Left ventricle myocardium inferior (tissue), 1 donor: ENCODE measurements at regions not wholly inside any gene's neighbourhood (a gene's known extent, or its start where the extent isn't known, plus 50 kb on each side); places are given as distances from the start of the nearest gene placed in this dataset.

Experiments used
- DNase-seq: peaks from one replicate; pipeline ENCODE4 v3.0.0-alpha.2; 2020
- H3K27ac ChIP-seq: fragments of 200-600 bp; replicated peaks from 2 replicates; pipeline ENCODE4 v1.8.0; 2021
- H3K27me3 ChIP-seq: fragments of 200-600 bp; 2 replicates; pipeline ENCODE4 v1.8.0; 2021; ENCODE audit warnings: low read depth
- H3K36me3 ChIP-seq: fragments of 200-600 bp; 2 replicates; pipeline ENCODE4 v1.8.0; 2021
- H3K4me1 ChIP-seq: fragments of 200-600 bp; 2 replicates; pipeline ENCODE4 v1.8.0; 2021
- H3K4me3 ChIP-seq: fragments of 200-600 bp; 2 replicates; pipeline ENCODE4 v1.8.0; 2021; ENCODE audit warnings: mild to moderate bottlenecking, moderate library complexity
- H3K9me3 ChIP-seq: fragments of 200-600 bp; replicated peaks from 2 replicates; pipeline ENCODE4 v1.8.0; 2021
- intact Hi-C: fragments of 100-400 bp; cut with micrococcal nuclease; formaldehyde crosslinking; loops from one replicate; pipeline ENCODE4 v1.11.0; 2022
- TF ChIP-seq, protein P1 (sequence below): fragments of 200-600 bp; IDR thresholded peaks from 2 replicates; pipeline ENCODE4 v1.8.0; 2021; ENCODE audit warnings: antibody characterized with exemption, mild to moderate bottlenecking, borderline replicate concordance
- donor health status: DM: no; HTN: yes; CAD: no; lungs with severe emphysema.

GRCh38 chr19:31578326-31578725 lies 229.1 kb upstream of the TSHZ3 start:
- no peak for DNase-seq
- Histone ChIP-seq H3K4me1 (no peaks in the 10 kb centered on the region), H3K27me3 (peaks cover 53% of the 10 kb centered on the region), H3K9me3 (no peaks in the 10 kb centered on the region), H3K27ac (no peak overlapping the region), H3K36me3 (no peaks in the 10 kb centered on the region), H3K4me3 (no peak overlapping the region)
- intact Hi-C loops: no loop called here
- TF ChIP-seq, protein P1, sequence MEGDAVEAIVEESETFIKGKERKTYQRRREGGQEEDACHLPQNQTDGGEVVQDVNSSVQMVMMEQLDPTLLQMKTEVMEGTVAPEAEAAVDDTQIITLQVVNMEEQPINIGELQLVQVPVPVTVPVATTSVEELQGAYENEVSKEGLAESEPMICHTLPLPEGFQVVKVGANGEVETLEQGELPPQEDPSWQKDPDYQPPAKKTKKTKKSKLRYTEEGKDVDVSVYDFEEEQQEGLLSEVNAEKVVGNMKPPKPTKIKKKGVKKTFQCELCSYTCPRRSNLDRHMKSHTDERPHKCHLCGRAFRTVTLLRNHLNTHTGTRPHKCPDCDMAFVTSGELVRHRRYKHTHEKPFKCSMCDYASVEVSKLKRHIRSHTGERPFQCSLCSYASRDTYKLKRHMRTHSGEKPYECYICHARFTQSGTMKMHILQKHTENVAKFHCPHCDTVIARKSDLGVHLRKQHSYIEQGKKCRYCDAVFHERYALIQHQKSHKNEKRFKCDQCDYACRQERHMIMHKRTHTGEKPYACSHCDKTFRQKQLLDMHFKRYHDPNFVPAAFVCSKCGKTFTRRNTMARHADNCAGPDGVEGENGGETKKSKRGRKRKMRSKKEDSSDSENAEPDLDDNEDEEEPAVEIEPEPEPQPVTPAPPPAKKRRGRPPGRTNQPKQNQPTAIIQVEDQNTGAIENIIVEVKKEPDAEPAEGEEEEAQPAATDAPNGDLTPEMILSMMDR: no peak

DNA sequence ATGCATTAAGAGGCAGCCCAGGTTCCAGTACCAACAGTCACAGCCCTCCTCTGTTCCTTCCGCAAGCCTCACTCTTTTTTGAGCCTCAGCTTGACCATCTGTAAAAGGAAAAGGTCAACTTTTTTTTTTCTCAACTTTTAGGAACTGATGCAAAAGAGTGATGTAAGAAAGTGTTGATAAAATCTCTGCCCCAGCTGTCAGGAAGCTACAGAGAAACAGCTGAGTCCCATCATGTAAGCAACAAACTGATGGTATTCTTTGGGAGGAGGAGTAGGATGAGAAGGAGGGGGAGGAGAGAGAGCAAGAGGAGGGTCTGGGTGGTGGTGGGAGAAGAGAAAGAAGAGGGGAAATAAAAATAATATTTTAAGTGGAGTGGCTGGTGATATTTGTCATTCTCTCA lies 233.9 kb upstream of the TSHZ3 start:
- Histone ChIP-seq H3K4me1 (no peaks in the 10 kb centered on the region), H3K36me3 (no peaks in the 10 kb centered on the region), H3K27me3 (peaks cover 41% of the 10 kb centered on the region), H3K9me3 (no peaks in the 10 kb centered on the region), H3K4me3 (no peak overlapping the region), H3K27ac (peak overlapping the region; percentile 21)
- no peak for DNase-seq
- TF ChIP-seq, protein P1: no peak
- intact Hi-C loops: no loop called here

DNA sequence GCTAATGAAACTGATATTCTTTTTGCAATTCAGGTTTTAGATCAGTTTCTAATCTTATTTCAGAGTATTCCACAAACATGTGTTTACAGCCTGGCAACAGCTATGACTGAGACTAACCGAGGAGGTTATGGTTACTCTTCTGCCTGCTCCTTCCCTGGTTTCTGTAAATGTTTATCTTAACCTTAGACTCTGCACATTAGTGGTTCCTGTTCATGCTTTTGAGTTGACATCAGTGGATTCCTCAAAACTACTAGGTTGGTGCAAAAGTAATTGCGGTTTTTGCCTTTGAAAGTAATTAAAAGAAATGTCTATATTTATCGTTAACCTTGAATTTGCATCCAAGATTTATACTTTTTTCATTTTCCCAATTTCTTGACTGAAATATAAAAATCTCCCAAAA lies 237.0 kb upstream of the TSHZ3 start:
- DNase-seq: no peak
- Histone ChIP-seq H3K27me3 (peaks cover 56% of the 10 kb centered on the region), H3K4me3 (no peak overlapping the region), H3K36me3 (no peaks in the 10 kb centered on the region), H3K4me1 (no peaks in the 10 kb centered on the region), H3K27ac (no peak overlapping the region), H3K9me3 (no peaks in the 10 kb centered on the region)
- TF ChIP-seq, protein P1: no peak
- intact Hi-C loops: no loop called here

- Histone ChIP-seq H3K4me3 (no peak overlapping the region), H3K4me1 (no peaks in the 10 kb centered on the region), H3K36me3 (no peaks in the 10 kb centered on the region), H3K27ac (no peak overlapping the region), H3K9me3 (no peaks in the 10 kb centered on the region), H3K27me3 (peaks cover 74% of the 10 kb centered on the region)
- intact Hi-C loops: no loop called here
- DNase-seq: no peak
- TF ChIP-seq, protein P1: no peak
Observed at GRCh38 chr19:31589109-31589508, 239.9 kb upstream of the TSHZ3 start.

- H3K4me1 ChIP-seq: no peaks in the 10 kb centered on the region
- intact Hi-C loops: no loop called here
- TF ChIP-seq, protein P1: no peak
Observed at GRCh38 chr19:31591258-31591657, 242.0 kb upstream of the TSHZ3 start.

DNA sequence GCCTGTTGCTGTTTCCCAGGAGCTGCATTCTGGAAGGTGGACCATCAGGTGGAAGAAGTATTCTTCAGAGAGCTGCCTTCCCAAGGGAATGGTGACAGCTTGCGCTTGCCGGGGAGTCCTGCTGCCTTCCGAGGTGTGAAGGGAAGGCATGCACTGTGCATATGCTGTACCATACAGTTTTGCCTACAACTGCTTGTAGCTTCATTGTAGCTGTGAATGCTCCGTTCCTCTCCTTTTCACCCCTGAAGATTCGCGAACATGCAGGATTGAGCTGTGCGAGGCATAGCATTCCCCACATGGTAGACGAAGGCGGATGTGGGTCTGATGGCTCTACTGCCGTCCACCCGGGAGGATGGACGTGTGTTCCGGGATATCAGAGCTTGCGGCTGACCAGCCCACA lies 243.2 kb upstream of the TSHZ3 start:
- Histone ChIP-seq H3K36me3 (no peaks in the 10 kb centered on the region), H3K4me3 (no peak overlapping the region), H3K9me3 (no peaks in the 10 kb centered on the region), H3K27me3 (peaks cover 66% of the 10 kb centered on the region), H3K27ac (no peak overlapping the region), H3K4me1 (no peaks in the 10 kb centered on the region)
- TF ChIP-seq, protein P1: no peak
- intact Hi-C loops: no loop called here
- DNase-seq: no peak

More at GRCh38 chr19:31591258-31591657, 242.0 kb upstream of the TSHZ3 start:
- DNase-seq: no peak
- H3K27me3 ChIP-seq: peaks cover 76% of the 10 kb centered on the region
- no peaks in the 10 kb centered on the region for H3K36me3 ChIP-seq
- H3K27ac ChIP-seq: no peak overlapping the region
- no peaks in the 10 kb centered on the region for H3K9me3 ChIP-seq
- H3K4me3 ChIP-seq: no peak overlapping the region
